ENCODE measurements at regions not wholly inside any gene's neighbourhood (a gene's known extent, or its start where the extent isn't known, plus 50 kb on each side); places are given as distances from the start of the nearest gene placed in this dataset.

GRCh38 chr6:103193413-103193812 lies 1666.3 kb downstream of the HACE1 start:
- Mint-ChIP-seq H3K27me3 (ENCODE audit: low read depth) (no peaks in the 10 kb centered on the region), H3K36me3 (no peaks in the 10 kb centered on the region), H3K4me1 (no peaks in the 10 kb centered on the region), H3K4me3 (no peak overlapping the region), H3K9me3 (0 out of 2 replicates have a peak, but pooled peaks cover 3% of the 10 kb centered on the region), H3K27ac (no peak overlapping the region)
- ATAC-seq (no peak), DNase-seq (ENCODE audit: low spot score) (no peak)
- POLR2A ChIA-PET = no interaction called here
- CTCF ChIA-PET = no interaction called here
- no peak for TF ChIP-seq CREM (CRISPR knock-in tag; IDR thresholded peaks at IDR 0.05)
- no peak for TF ChIP-seq EMX1 (CRISPR knock-in tag; IDR thresholded peaks at IDR 0.05)
- no peak for TF ChIP-seq FOXK1 (CRISPR knock-in tag; IDR thresholded peaks at IDR 0.05)
- no peak for TF ChIP-seq ARID4B (CRISPR knock-in tag; IDR thresholded peaks at IDR 0.05; ENCODE audit: borderline replicate concordance)
- TF ChIP-seq ZSCAN18 (CRISPR knock-in tag; IDR thresholded peaks at IDR 0.05) = no peak
- TF ChIP-seq ZNF219 (CRISPR knock-in tag; IDR thresholded peaks at IDR 0.05; ENCODE audit: borderline replicate concordance) = no peak
- TF ChIP-seq SOX15 (CRISPR knock-in tag; IDR thresholded peaks at IDR 0.05) = no peak
- TF ChIP-seq ZMAT4 (CRISPR knock-in tag; IDR thresholded peaks at IDR 0.05) = no peak
- TF ChIP-seq GTF2I (CRISPR knock-in tag; conservative IDR thresholded peaks at IDR 0.05) = no peak
- no peak for TF ChIP-seq ATF1 (CRISPR knock-in tag; IDR thresholded peaks at IDR 0.05)
- no peak for TF ChIP-seq TCF7 (CRISPR knock-in tag; IDR thresholded peaks at IDR 0.05; ENCODE audit: low read depth)
- no peak for TF ChIP-seq ATF3 (CRISPR knock-in tag; conservative IDR thresholded peaks at IDR 0.05)
- TF ChIP-seq FOXP4 (CRISPR knock-in tag; IDR thresholded peaks at IDR 0.05) = no peak
- TF ChIP-seq JUN (CRISPR knock-in tag; IDR thresholded peaks at IDR 0.05) = no peak
- no peak for TF ChIP-seq PRRX2 (CRISPR knock-in tag; IDR thresholded peaks at IDR 0.05)
- TF ChIP-seq TP53 (CRISPR knock-in tag; IDR thresholded peaks at IDR 0.05) = no peak
- no peak for TF ChIP-seq ATF2 (CRISPR knock-in tag; IDR thresholded peaks at IDR 0.05; ENCODE audit: borderline replicate concordance, low read depth)
- TF ChIP-seq ZNF532 (CRISPR knock-in tag; IDR thresholded peaks at IDR 0.05; ENCODE audit: borderline replicate concordance) = no peak
- TF ChIP-seq CDX4 (CRISPR knock-in tag; IDR thresholded peaks at IDR 0.05; ENCODE audit: borderline replicate concordance) = no peak
- TF ChIP-seq ZNF423 (CRISPR knock-in tag; IDR thresholded peaks at IDR 0.05) = no peak

All from WTC11 (cell line).